GM03348 (cell line): ENCODE measurements at regions not wholly inside any gene's neighbourhood (a gene's known extent, or its start where the extent isn't known, plus 50 kb on each side); places are given as distances from the start of the nearest gene placed in this dataset.
A peak's percentile ranks its signal among the peaks of the same experiment; 100 is the strongest.

Experiments used
- DNase-seq: peaks from one replicate; pipeline ENCODE4 v3.0.0; 2012; ENCODE audit warnings: low spot score

DNA sequence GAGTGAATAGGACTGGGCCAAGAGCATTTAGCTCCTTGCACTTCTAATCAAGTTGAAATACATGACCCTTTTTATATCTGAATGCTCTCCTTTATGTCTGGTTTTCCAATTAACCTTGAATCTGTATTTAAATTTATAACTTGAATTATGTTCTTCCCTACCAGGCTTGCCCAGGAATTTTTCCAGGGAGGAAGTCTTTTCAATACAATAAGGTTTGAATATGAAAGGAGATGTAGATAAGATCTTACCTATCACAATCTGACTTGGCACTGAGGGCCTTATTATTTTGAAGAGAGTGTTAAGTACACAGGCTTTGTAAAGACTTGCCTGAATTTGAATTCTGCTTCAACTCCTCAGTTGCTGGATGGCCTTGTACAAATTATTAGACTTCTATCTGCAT lies 555.7 kb downstream of the PCDH7 start:
- DNase-seq, result no peak

- DNase-seq, result no peak
Measured at GRCh38 chr4:31283679-31284078, 563.5 kb downstream of the PCDH7 start.

GRCh38 chr4:31290836-31291235 lies 570.7 kb downstream of the PCDH7 start:
- DNase-seq, result no peak

- no peak for DNase-seq
Measured at GRCh38 chr4:31291238-31291637, 571.1 kb downstream of the PCDH7 start.

DNA sequence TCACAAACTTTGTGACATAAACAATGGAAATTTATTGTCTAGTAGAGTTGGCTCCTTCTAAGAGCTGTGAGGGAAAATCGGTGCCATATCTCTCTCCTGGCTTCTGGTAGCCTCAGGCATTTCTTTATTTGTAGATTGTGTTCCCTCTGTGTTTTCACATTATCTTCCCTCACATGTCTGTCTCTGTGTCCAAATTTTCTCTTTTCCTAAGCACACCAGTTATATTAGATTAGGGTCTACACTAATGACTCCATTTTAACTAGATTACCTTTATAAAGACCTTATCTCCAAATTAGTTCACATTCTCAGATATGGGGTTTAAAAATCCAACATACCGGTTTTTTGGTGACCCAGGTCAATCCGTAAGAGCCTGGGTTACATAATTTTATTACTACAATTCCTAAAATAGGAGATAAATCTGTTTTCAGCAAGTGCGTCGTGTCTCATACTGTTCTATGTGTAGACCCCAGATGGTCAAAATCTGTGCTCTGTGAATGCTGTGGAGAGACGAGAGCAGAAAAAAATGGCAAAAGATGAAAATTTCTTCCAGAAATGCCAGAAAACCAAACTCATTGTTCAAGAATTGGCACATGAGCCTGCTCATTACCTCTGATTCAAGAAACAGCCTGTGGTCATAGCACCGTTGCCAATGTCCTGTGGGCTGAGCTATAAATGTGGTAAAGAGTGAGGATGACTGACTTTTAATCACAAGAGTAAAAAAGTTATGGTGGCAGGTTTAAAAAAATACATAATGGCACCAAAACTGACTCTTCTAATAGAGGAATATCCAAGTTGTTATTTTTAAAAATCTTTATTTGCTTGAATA lies 574.7 kb downstream of the PCDH7 start:
- no peak for DNase-seq

DNA sequence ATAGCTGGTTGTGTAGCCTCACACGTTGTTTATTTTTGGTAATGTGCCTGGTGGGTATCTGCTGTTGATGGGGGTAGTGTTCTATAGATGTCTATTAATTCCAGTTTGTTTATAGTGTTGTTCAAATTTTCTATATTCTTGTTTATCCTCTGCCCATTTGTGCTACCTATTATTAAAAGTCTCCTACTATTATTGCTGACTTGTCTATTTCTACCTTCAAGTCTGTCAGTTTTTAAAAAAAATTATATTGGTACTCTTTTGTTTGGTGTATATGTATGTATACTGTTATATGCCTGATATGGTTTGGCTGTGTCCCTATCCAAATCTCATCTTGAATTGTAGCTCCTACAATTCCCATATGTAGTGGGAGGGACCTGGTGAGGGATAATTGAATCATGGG lies 578.6 kb downstream of the PCDH7 start:
- no peak for DNase-seq

DNA sequence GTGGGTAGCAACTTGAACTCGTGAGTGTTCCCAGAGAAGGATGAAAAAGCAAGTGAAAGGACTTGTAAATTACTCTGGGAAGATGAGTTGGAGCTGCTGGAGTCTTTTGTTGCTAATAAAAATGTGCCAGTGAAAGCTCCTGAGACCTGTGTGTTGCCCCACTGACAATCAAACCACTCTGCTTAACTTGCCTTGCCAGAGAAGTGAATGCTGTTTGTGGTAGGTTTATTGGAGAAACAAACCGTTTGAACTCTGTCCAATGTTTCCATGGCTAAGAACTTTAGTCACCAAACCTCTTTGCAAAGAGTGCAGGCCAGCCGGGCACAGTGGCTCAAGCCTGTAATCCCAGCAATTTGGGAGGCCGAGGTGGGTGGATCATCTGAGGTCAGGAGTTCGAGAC lies 586.9 kb downstream of the PCDH7 start:
- DNase-seq, result no peak

- DNase-seq, result no peak
Measured at GRCh38 chr4:31324814-31325213, 604.6 kb downstream of the PCDH7 start.

- DNase-seq, result no peak
Measured at GRCh38 chr4:31325300-31325699, 605.1 kb downstream of the PCDH7 start.

- no peak for DNase-seq
Measured at GRCh38 chr4:31327031-31327430, 606.9 kb downstream of the PCDH7 start.

GRCh38 chr4:31328932-31329331 lies 608.8 kb downstream of the PCDH7 start:
- DNase-seq, result no peak

GRCh38 chr4:31334086-31334910 lies 614.1 kb downstream of the PCDH7 start:
- no peak for DNase-seq

DNA sequence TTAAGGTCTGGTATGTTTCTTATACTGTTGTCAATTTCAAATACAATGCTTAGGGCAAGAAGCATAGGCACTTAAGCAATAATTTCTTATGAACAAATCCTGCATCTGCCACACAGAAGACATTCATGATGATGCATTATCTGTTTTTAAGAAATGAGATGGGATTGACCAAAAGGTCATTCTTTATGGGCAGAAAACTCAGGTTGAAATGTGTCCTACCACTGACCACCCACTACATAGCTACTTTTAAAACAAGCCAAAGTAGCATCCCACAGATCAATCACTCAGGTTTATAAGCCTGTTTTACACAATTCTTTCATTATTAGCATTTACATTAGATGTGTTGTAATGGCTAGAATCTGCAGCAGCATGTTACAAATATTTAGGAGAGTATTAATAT lies 617.8 kb downstream of the PCDH7 start:
- DNase-seq, result no peak

DNA sequence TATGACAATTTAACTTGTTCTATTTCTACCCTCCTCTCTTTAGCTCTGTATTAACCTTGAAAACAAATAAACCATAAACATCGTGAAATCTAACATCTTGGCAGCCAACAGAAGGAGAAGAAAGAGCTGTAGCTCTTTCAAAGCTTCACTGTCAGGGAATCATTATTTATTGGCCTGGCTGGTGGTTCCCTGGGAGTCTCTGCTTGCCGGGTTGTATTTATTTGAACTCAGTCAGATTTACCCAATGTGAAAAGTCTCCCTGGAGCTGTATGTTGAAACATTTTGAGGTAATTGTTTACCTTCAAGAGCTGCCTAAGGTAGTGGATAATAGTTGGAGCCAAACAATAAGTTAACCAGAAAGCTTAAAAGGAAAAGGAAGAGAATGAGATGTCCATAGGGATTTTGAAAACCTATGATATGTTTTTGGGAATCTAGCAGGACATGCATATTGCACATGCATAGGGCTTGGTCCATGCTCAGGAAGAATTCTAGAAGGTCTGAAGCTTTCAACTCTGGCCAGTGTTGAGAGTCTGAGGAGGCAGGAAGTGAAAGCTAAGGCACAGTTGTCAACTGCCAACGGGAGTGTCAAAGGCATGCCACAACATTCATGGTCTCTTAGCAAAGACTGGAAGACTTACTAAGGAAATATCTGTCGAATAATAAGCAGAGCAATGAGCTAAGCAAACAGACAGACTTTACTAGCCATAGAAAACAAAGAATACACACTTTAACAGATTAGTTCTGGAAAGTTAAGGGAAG lies 621.6 kb downstream of the PCDH7 start:
- no peak for DNase-seq

DNA sequence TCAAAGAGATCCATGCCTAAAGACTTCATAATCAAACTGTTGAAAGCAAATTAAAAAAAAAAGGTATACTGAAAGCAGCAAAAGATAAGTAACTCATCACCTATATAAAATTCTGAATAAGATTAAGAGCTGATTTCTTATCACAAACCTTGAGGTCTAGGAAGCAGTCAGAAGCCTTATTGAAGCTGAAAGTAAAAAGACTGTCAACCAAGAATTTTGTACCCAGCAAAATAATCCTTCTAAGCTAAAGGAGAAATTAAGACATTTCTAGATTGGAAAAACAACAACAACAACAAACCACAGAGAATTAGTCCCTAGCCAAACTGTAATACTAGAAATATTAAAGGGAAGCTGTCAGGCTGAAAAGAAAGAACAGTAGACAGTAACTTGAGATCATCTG lies 622.9 kb downstream of the PCDH7 start:
- no peak for DNase-seq

GRCh38 chr4:31349907-31350306 lies 629.7 kb downstream of the PCDH7 start:
- no peak for DNase-seq

- no peak for DNase-seq
Measured at GRCh38 chr4:31351695-31352094, 631.5 kb downstream of the PCDH7 start.

- DNase-seq, result no peak
Measured at GRCh38 chr4:31356839-31357238, 636.7 kb downstream of the PCDH7 start.

DNA sequence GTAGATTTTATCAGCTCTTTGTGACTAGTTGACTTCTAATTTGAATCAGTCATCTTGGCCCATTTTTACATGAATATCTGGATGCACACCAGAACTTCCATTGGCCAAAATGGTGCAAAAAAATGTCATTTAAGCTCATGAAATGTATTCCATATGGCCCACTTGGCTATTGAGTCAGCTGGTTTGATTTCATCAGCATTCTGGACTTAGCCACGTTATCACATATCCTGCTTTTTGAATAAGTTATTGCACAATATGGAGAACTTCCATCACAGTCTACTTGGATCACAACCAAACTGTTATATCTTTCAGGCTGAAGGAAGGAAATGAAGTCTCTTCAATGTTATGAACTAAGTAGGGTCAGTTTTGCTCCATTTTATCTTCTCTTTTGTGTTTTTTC lies 640.6 kb downstream of the PCDH7 start:
- peak; percentile 64 for DNase-seq

DNA sequence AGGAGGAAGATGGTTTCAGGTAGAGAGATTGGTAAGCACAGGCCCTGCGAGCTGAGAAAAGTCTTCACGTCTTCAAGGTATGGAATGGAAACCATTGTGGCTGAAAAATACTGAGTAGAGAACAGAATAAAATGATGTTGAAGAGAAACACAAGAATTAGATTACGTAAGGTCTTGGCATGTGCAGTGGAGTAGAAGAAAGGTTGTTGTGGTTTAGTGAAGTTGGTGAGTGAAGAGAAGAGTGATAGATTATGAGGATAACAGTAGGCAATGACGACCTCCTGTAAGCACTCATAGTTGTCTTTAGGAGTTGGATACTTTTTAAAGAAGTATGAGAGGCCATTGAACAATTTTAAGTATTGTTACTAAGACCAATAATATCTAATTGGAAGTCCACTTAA lies 642.6 kb downstream of the PCDH7 start:
- DNase-seq, result peak; percentile 17

GRCh38 chr4:31365006-31365690 lies 645.0 kb downstream of the PCDH7 start:
- DNase-seq, result peak; percentile 7

DNA sequence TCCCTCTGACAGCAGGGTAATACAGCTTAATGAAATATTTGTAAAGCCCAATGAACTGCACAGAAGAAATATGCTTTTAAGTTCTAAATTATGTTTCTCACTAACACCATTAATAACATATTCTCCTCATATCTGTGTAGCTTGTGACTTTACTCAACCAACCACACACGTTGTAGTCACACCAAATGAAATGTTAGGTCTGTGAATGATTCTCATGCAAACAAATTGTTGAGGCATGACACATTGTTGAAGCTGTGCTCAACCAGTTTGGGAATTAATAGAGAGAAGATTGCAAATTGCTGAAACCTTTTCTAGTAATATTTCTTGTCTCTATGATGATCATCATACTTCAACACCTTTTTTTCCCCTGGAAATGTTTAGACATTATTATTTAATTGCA lies 645.9 kb downstream of the PCDH7 start:
- DNase-seq, result peak; percentile 58
